GM23248 (cell line): ENCODE measurements at regions not wholly inside any gene's neighbourhood (a gene's known extent, or its start where the extent isn't known, plus 50 kb on each side); places are given as distances from the start of the nearest gene placed in this dataset.

Source experiments
- EZH2 ChIP-seq: fragments of 200-600 bp; sonication (generic); IDR thresholded peaks from 2 replicates; pipeline ENCODE4 v1.6.1; 2018; ENCODE audit warnings: antibody characterized with exemption, mild to moderate bottlenecking; ENCODE audit not compliant: insufficient read depth, poor library complexity, severe bottlenecking
- EZH2phosphoT487 ChIP-seq: fragments of 200-600 bp; sonication (generic); IDR thresholded peaks from 2 replicates; pipeline ENCODE4 v1.6.1; 2018; ENCODE audit warnings: antibody characterized with exemption, moderate library complexity, mild to moderate bottlenecking, low read depth; ENCODE audit not compliant: insufficient read depth

DNA sequence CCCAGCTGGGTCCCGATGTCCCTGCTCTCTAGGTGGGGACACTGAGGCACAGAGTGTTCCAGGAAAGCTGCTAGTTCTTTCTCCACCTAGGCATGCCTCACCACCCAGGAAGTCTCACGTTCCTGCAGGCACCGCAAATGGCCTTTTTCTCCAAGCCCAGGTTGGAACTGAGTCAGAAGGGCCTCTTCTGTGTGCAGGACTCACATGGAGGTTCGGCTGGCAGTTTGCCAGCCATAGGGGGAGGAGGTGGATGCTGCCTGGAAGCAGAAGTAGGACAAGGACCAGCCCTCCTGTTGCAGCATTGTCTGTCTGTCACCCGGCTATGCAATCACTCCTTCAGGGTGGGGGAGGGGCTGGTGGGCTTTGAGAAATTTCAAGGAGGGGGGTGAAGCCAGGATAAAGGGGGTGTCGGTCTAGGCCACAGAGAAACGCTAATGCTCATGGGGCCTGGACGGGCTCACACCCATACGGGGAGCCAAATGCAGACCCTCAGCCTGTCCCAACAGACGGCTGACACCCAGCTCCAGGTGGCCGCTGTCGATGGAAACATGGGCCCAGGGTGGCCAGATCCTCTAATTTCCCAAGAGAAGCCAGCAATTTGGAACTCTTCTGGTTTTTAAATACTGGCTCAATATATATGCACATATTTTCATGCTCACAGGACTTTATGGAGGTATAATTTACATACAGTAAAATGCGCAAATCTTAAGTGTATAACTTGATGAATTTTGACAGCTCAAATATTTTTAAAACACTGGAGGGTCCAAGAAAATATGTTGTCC, 120.5 kb downstream of the PHETA1 start:
- TF ChIP-seq EZH2 (no peak), EZH2phosphoT487 (no peak)
